Coronary artery (tissue), 2 donors: ENCODE measurements at regions not wholly inside any gene's neighbourhood (a gene's known extent, or its start where the extent isn't known, plus 50 kb on each side); places are given as distances from the start of the nearest gene placed in this dataset.
"Not testable (repeated sequence)": the region's sequence is repeated elsewhere in the genome, so short reads cannot be mapped to it uniquely, and the experiment has no call there.

ENCODE experiments used
- DNase-seq: peaks from one replicate; pipeline ENCODE4 v3.0.0-alpha.2; 2017; ENCODE audit warnings: low spot score
- H3K27ac ChIP-seq, 2 donors: fragments of 200-600 bp; sonication (generic); one replicate each; pipeline ENCODE4 v1.5.1; 2016 to 2019
- H3K4me3 ChIP-seq: fragments of 200-600 bp; sonication (generic); 2 replicates; pipeline ENCODE4 v1.5.1; 2016; ENCODE audit warnings: mild to moderate bottlenecking, moderate library complexity
- CTCF ChIP-seq: fragments of 200-600 bp; sonication (generic); IDR thresholded peaks from one replicate; pipeline ENCODE4 v1.5.1; 2019; ENCODE audit warnings: antibody characterized with exemption

- DNase-seq, result no peak
- Histone ChIP-seq H3K27ac (no peak overlapping the region), H3K4me3 (no peak overlapping the region)
- no peak for TF ChIP-seq CTCF
Observed at GRCh38 chr10:70987396-70988130, 99.2 kb upstream of the PCBD1 start.

GRCh38 chr10:70990156-70990555 lies 101.8 kb upstream of the PCBD1 start:
- not testable (repeated sequence) for H3K27ac ChIP-seq, DNase-seq

GRCh38 chr10:70990681-70991080 lies 102.3 kb upstream of the PCBD1 start:
- no peak for DNase-seq
- no peak overlapping the region for H3K27ac ChIP-seq
- no peak for TF ChIP-seq CTCF
- no peak overlapping the region for H3K4me3 ChIP-seq

More at GRCh38 chr10:70990156-70990555, 101.8 kb upstream of the PCBD1 start:
- not testable (repeated sequence) for H3K4me3 ChIP-seq

GRCh38 chr10:70991140-70992124 lies 103.1 kb upstream of the PCBD1 start:
- Histone ChIP-seq H3K4me3 (no peak overlapping the region), H3K27ac (no peak overlapping the region)
- no peak for TF ChIP-seq CTCF
- no peak for DNase-seq

GRCh38 chr10:70992436-70992835 lies 104.1 kb upstream of the PCBD1 start:
- Histone ChIP-seq H3K4me3 (no peak overlapping the region), H3K27ac (no peak overlapping the region)
- DNase-seq, result no peak
- TF ChIP-seq CTCF, result no peak

GRCh38 chr10:70993051-70993450 lies 104.7 kb upstream of the PCBD1 start:
- H3K4me3 ChIP-seq, result no peak overlapping the region
- H3K27ac ChIP-seq, result no peak overlapping the region
- TF ChIP-seq CTCF, result no peak
- no peak for DNase-seq

GRCh38 chr10:70996549-70996948 lies 108.2 kb upstream of the PCBD1 start:
- Histone ChIP-seq H3K4me3 (no peak overlapping the region), H3K27ac (no peak overlapping the region)
- TF ChIP-seq CTCF, result no peak
- DNase-seq, result no peak
